Naive thymus-derived CD4-positive, alpha-beta T cell (primary cell): ENCODE measurements at regions not wholly inside any gene's neighbourhood (a gene's known extent, or its start where the extent isn't known, plus 50 kb on each side); places are given as distances from the start of the nearest gene placed in this dataset.

Source experiments
- ATAC-seq: fragments of 150-1000 bp; cut with Tn5 transposase; 2 replicates; pipeline ENCODE4 v1.10.0; 2021; ENCODE audit warnings: mild to moderate bottlenecking, moderate library complexity
- CTCF ChIA-PET: fragments of 350-600 bp; sonication (Branson Sonifier 250); formaldehyde crosslinking; loops from one replicate; lab custom pipeline; 2021; ENCODE audit warnings: antibody characterized with exemption; lab: Charles Lee
- POLR2A ChIA-PET: fragments of 350-600 bp; sonication (Branson Sonifier 250); formaldehyde crosslinking; loops from one replicate; lab custom pipeline; 2021; ENCODE audit warnings: antibody characterized with exemption, inconsistent platforms; lab: Charles Lee
- DNase-seq, 9 donors: peaks; one replicate each; pipeline versions ENCODE4 v3.0.0 to v3.0.0-alpha.2; 2020 to 2022; ENCODE audit warnings: mixed read lengths in 1 of 9
- H3K27ac ChIP-seq: one replicate; pipeline ENCODE4 v1.7.0; 2013; ENCODE audit warnings: mild to moderate bottlenecking, low read depth, low read length, moderate library complexity
- H3K27me3 ChIP-seq, 2 donors: one replicate each; pipeline ENCODE4 v1.7.0; 2013; ENCODE audit warnings: low read length in 2 of 2, mild to moderate bottlenecking in 2 of 2, moderate library complexity in 2 of 2; ENCODE audit not compliant: control insufficient read depth in 2 of 2, insufficient read depth in 2 of 2
- H3K36me3 ChIP-seq, 3 experiments: 1 replicate in 2 of 3; 2 replicates in 1 of 3; pipeline ENCODE4 v1.7.0; 2013; ENCODE audit warnings: low read length in 3 of 3, mild to moderate bottlenecking in 3 of 3, moderate library complexity in 1 of 3; ENCODE audit not compliant: insufficient read depth in 3 of 3, control insufficient read depth in 2 of 3
- H3K4me1 ChIP-seq, 2 donors: one replicate each; pipeline ENCODE4 v1.7.0; 2013; ENCODE audit warnings: low read length in 2 of 2, mild to moderate bottlenecking in 2 of 2, moderate library complexity in 1 of 2; ENCODE audit not compliant: control insufficient read depth in 2 of 2, insufficient read depth in 2 of 2
- H3K4me3 ChIP-seq: 2 replicates; pipeline ENCODE4 v1.7.0; 2013; ENCODE audit warnings: mild to moderate bottlenecking, low read length
- H3K9me3 ChIP-seq, 3 experiments: 1 replicate in 2 of 3; 2 replicates in 1 of 3; pipeline ENCODE4 v1.7.0; 2013; ENCODE audit warnings: low read length in 3 of 3; ENCODE audit not compliant: control insufficient read depth in 2 of 3
- H3K27ac Mint-ChIP-seq, 9 donors: one replicate each; pipeline ENCODE4 v1.8.0; 2020 to 2022; ENCODE audit warnings: mixed read lengths in 9 of 9, mild to moderate bottlenecking in 8 of 9, moderate library complexity in 5 of 9, inconsistent platforms in 2 of 9
- H3K27me3 Mint-ChIP-seq, 5 donors: one replicate each; pipeline ENCODE4 v1.8.0; 2021 to 2022; ENCODE audit warnings: mixed read lengths in 5 of 5, mild to moderate bottlenecking in 1 of 5
- H3K36me3 Mint-ChIP-seq, 5 donors: one replicate each; pipeline ENCODE4 v1.8.0; 2020 to 2022; ENCODE audit warnings: mixed read lengths in 5 of 5, mild to moderate bottlenecking in 3 of 5, inconsistent platforms in 1 of 5
- H3K4me1 Mint-ChIP-seq, 7 donors: one replicate each; pipeline ENCODE4 v1.8.0; 2020 to 2022; ENCODE audit warnings: mixed read lengths in 7 of 7, mild to moderate bottlenecking in 3 of 7, inconsistent platforms in 1 of 7
- H3K4me3 Mint-ChIP-seq, 10 donors: one replicate each; pipeline ENCODE4 v1.8.0; 2020 to 2022; ENCODE audit warnings: mild to moderate bottlenecking in 10 of 10, mixed read lengths in 10 of 10, moderate library complexity in 6 of 10, inconsistent platforms in 2 of 10
- H3K9me3 Mint-ChIP-seq, 11 donors: one replicate each; pipeline ENCODE4 v1.8.0; 2020 to 2022; ENCODE audit warnings: mixed read lengths in 11 of 11, mild to moderate bottlenecking in 4 of 11, inconsistent platforms in 1 of 11, moderate library complexity in 1 of 11
- intact Hi-C, 2 donors: fragments of 100-400 bp; cut with micrococcal nuclease; formaldehyde crosslinking; loops; one replicate each; pipeline ENCODE4 v1.15.1; 2023

GRCh38 chr2:163353551-163353950 is 382.3 kb downstream of the FIGN start:
- ATAC-seq, result no peak
- POLR2A ChIA-PET, result no interaction called here
- no peak overlapping the region for H3K27ac ChIP-seq
- no peaks in the 10 kb centered on the region for H3K36me3 Mint-ChIP-seq
- H3K27me3 ChIP-seq, result no peaks in the 10 kb centered on the region
- no peaks in the 10 kb centered on the region for H3K9me3 ChIP-seq
- no peak overlapping the region for H3K27ac Mint-ChIP-seq
- CTCF ChIA-PET, result no interaction called here
- peaks cover 0 to 7% (median 5%) of the 10 kb centered on the region in 5 donors for H3K27me3 Mint-ChIP-seq
- peaks cover 0 to 13% (median 0%) of the 10 kb centered on the region in 11 donors for H3K9me3 Mint-ChIP-seq
- H3K4me1 Mint-ChIP-seq, result peaks cover 0 to 5% (median 0%) of the 10 kb centered on the region in 7 donors
- no peak overlapping the region for H3K4me3 ChIP-seq
- no peak overlapping the region for H3K4me3 Mint-ChIP-seq
- DNase-seq, result no peak
- H3K36me3 ChIP-seq, result no peaks in the 10 kb centered on the region
- intact Hi-C loops, result no loop called here
- no peaks in the 10 kb centered on the region for H3K4me1 ChIP-seq

- H3K36me3 Mint-ChIP-seq, result no peaks in the 10 kb centered on the region
- H3K36me3 ChIP-seq, result no peaks in the 10 kb centered on the region
- peaks cover 0 to 5% (median 0%) of the 10 kb centered on the region in 7 donors for H3K4me1 Mint-ChIP-seq
- DNase-seq (no peak), ATAC-seq (no peak)
- H3K9me3 Mint-ChIP-seq, result peaks cover 0 to 13% (median 0%) of the 10 kb centered on the region in 11 donors
- H3K27ac ChIP-seq, result no peak overlapping the region
- ChIA-PET CTCF (no interaction called here), POLR2A (no interaction called here)
- H3K4me3 ChIP-seq, result no peak overlapping the region
- peaks cover 0 to 16% (median 5%) of the 10 kb centered on the region in 5 donors for H3K27me3 Mint-ChIP-seq
- no peak overlapping the region for H3K4me3 Mint-ChIP-seq
- no peaks in the 10 kb centered on the region for H3K4me1 ChIP-seq
- H3K27ac Mint-ChIP-seq, result no peak overlapping the region
- no peaks in the 10 kb centered on the region for H3K27me3 ChIP-seq
- intact Hi-C loops, result no loop called here
- no peaks in the 10 kb centered on the region for H3K9me3 ChIP-seq
Measured at GRCh38 chr2:163351966-163352365, 383.8 kb downstream of the FIGN start.

GRCh38 chr2:163351143-163351542 is 384.7 kb downstream of the FIGN start:
- Histone ChIP-seq H3K9me3 (no peaks in the 10 kb centered on the region), H3K27ac (no peak overlapping the region), H3K36me3 (no peaks in the 10 kb centered on the region), H3K4me3 (no peak overlapping the region), H3K27me3 (no peaks in the 10 kb centered on the region), H3K4me1 (no peaks in the 10 kb centered on the region)
- POLR2A ChIA-PET, result no interaction called here
- Mint-ChIP-seq H3K9me3 (peaks cover 0 to 10% (median 0%) of the 10 kb centered on the region in 11 donors), H3K4me1 (peaks cover 0 to 5% (median 0%) of the 10 kb centered on the region in 7 donors), H3K27ac (no peak overlapping the region), H3K27me3 (peaks cover 0 to 16% (median 5%) of the 10 kb centered on the region in 5 donors), H3K4me3 (no peak overlapping the region), H3K36me3 (no peaks in the 10 kb centered on the region)
- ATAC-seq, result no peak
- no peak for DNase-seq
- intact Hi-C loops, result no loop called here
- CTCF ChIA-PET, result no interaction called here

- CTCF ChIA-PET, result no interaction called here
- Histone ChIP-seq H3K27ac (no peak overlapping the region), H3K9me3 (no peaks in the 10 kb centered on the region), H3K4me1 (no peaks in the 10 kb centered on the region), H3K4me3 (no peak overlapping the region), H3K27me3 (no peaks in the 10 kb centered on the region), H3K36me3 (no peaks in the 10 kb centered on the region)
- intact Hi-C loops, result no loop called here
- Mint-ChIP-seq H3K36me3 (no peaks in the 10 kb centered on the region), H3K9me3 (peaks cover 0 to 10% (median 0%) of the 10 kb centered on the region in 11 donors), H3K27ac (no peak overlapping the region), H3K4me1 (peaks cover 0 to 5% (median 0%) of the 10 kb centered on the region in 7 donors), H3K4me3 (peak overlapping the region in 1 of 10 donors; percentile 14), H3K27me3 (peaks cover 0 to 16% (median 5%) of the 10 kb centered on the region in 5 donors)
- POLR2A ChIA-PET, result no interaction called here
- ATAC-seq (peak; percentile 48), DNase-seq (no peak)
Measured at GRCh38 chr2:163348857-163349380, 386.9 kb downstream of the FIGN start.

- Histone ChIP-seq H3K36me3 (no peaks in the 10 kb centered on the region), H3K27me3 (no peaks in the 10 kb centered on the region), H3K4me3 (no peak overlapping the region), H3K4me1 (no peaks in the 10 kb centered on the region), H3K9me3 (no peaks in the 10 kb centered on the region), H3K27ac (no peak overlapping the region)
- Mint-ChIP-seq H3K9me3 (peaks cover 0 to 6% (median 0%) of the 10 kb centered on the region in 11 donors), H3K4me3 (peak overlapping the region in 1 of 10 donors; percentile 14), H3K36me3 (no peaks in the 10 kb centered on the region), H3K27ac (peak overlapping the region in 1 of 9 donors; percentile 10), H3K27me3 (peaks cover 0 to 16% (median 5%) of the 10 kb centered on the region in 5 donors), H3K4me1 (peaks cover 0 to 5% (median 0%) of the 10 kb centered on the region in 7 donors)
- CTCF ChIA-PET, result no interaction called here
- POLR2A ChIA-PET, result no interaction called here
- ATAC-seq (peak; percentile 34), DNase-seq (no peak)
- intact Hi-C loops, result no loop called here
Measured at GRCh38 chr2:163347982-163348856, 387.6 kb downstream of the FIGN start.

- Histone ChIP-seq H3K27me3 (no peaks in the 10 kb centered on the region), H3K4me3 (no peak overlapping the region), H3K36me3 (no peaks in the 10 kb centered on the region), H3K9me3 (no peaks in the 10 kb centered on the region), H3K4me1 (no peaks in the 10 kb centered on the region), H3K27ac (no peak overlapping the region)
- H3K4me3 Mint-ChIP-seq, result no peak overlapping the region
- H3K4me1 Mint-ChIP-seq, result peaks cover 0 to 5% (median 0%) of the 10 kb centered on the region in 7 donors
- peaks cover 0 to 3% (median 0%) of the 10 kb centered on the region in 5 donors for H3K36me3 Mint-ChIP-seq
- ChIA-PET CTCF (no interaction called here), POLR2A (no interaction called here)
- peaks cover 0 to 3% (median 0%) of the 10 kb centered on the region in 11 donors for H3K9me3 Mint-ChIP-seq
- H3K27ac Mint-ChIP-seq, result no peak overlapping the region
- H3K27me3 Mint-ChIP-seq, result peaks cover 0 to 16% (median 5%) of the 10 kb centered on the region in 5 donors
- peak; percentile 40 for ATAC-seq
- DNase-seq, result peak in 3 of 9 donors; percentile 0 to 6 (median 5)
- intact Hi-C loops, result no loop called here
Measured at GRCh38 chr2:163345795-163346573, 389.8 kb downstream of the FIGN start.
